ENCODE measurements at regions not wholly inside any gene's neighbourhood (a gene's known extent, or its start where the extent isn't known, plus 50 kb on each side); places are given as distances from the start of the nearest gene placed in this dataset.

GRCh38 chr2:18834341-18834740, 245.0 kb upstream of the NT5C1B start:
- H3K27ac ChIP-seq (ENCODE audit: low read depth in 1 of 2, low read length in 1 of 2) = no peak overlapping the region
- H3K27me3 ChIP-seq (ENCODE audit: control insufficient read depth in 2 of 2, insufficient read depth in 1 of 2, low read length in 1 of 2) = no peaks in the 10 kb centered on the region
- H3K36me3 ChIP-seq (ENCODE audit: control insufficient read depth in 2 of 2, insufficient read depth in 2 of 2, low read length in 1 of 2) = no peaks in the 10 kb centered on the region
- H3K4me1 ChIP-seq (ENCODE audit: control insufficient read depth in 2 of 2, insufficient read depth in 2 of 2, low read length in 2 of 2) = no peaks in the 10 kb centered on the region
- no peaks in the 10 kb centered on the region for H3K9me3 ChIP-seq (ENCODE audit: control insufficient read depth in 2 of 2, insufficient read depth in 1 of 2, low read length in 1 of 2)
- no peak overlapping the region for H3K4me3 ChIP-seq (ENCODE audit: low read length in 2 of 2)
- 88% methylated on average over 1 of the region's 1 CpG for WGBS
- no peak for DNase-seq (ENCODE audit: low read depth in 6 of 9, low spot score in 9 of 9)

GRCh38 chr2:18833941-18834340, 244.6 kb upstream of the NT5C1B start:
- WGBS = 95% methylated on average over 2 of the region's 2 CpGs

GRCh38 chr2:18831916-18832510, 242.6 kb upstream of the NT5C1B start:
- Histone ChIP-seq H3K4me1 (ENCODE audit: control insufficient read depth in 2 of 2, insufficient read depth in 2 of 2, low read length in 2 of 2) (no peaks in the 10 kb centered on the region), H3K4me3 (ENCODE audit: low read length in 2 of 2) (no peak overlapping the region), H3K9me3 (ENCODE audit: control insufficient read depth in 2 of 2, insufficient read depth in 1 of 2, low read length in 1 of 2) (no peaks in the 10 kb centered on the region), H3K36me3 (ENCODE audit: control insufficient read depth in 2 of 2, insufficient read depth in 2 of 2, low read length in 1 of 2) (no peaks in the 10 kb centered on the region), H3K27ac (ENCODE audit: low read depth in 1 of 2, low read length in 1 of 2) (no peak overlapping the region), H3K27me3 (ENCODE audit: control insufficient read depth in 2 of 2, insufficient read depth in 1 of 2, low read length in 1 of 2) (no peaks in the 10 kb centered on the region)
- no peak for DNase-seq (ENCODE audit: low read depth in 6 of 9, low spot score in 9 of 9)
- 88% methylated on average over 2 of the region's 2 CpGs for WGBS

More at GRCh38 chr2:18833941-18834340, 244.6 kb upstream of the NT5C1B start:
- Histone ChIP-seq H3K4me1 (ENCODE audit: control insufficient read depth in 2 of 2, insufficient read depth in 2 of 2, low read length in 2 of 2) (no peaks in the 10 kb centered on the region), H3K36me3 (ENCODE audit: control insufficient read depth in 2 of 2, insufficient read depth in 2 of 2, low read length in 1 of 2) (no peaks in the 10 kb centered on the region), H3K9me3 (ENCODE audit: control insufficient read depth in 2 of 2, insufficient read depth in 1 of 2, low read length in 1 of 2) (no peaks in the 10 kb centered on the region), H3K27ac (ENCODE audit: low read depth in 1 of 2, low read length in 1 of 2) (no peak overlapping the region), H3K4me3 (ENCODE audit: low read length in 2 of 2) (no peak overlapping the region), H3K27me3 (ENCODE audit: control insufficient read depth in 2 of 2, insufficient read depth in 1 of 2, low read length in 1 of 2) (no peaks in the 10 kb centered on the region)
- no peak for DNase-seq (ENCODE audit: low read depth in 6 of 9, low spot score in 9 of 9)

GRCh38 chr2:18830962-18831361, 241.6 kb upstream of the NT5C1B start:
- Histone ChIP-seq H3K27ac (ENCODE audit: low read depth in 1 of 2, low read length in 1 of 2) (no peak overlapping the region), H3K4me1 (ENCODE audit: control insufficient read depth in 2 of 2, insufficient read depth in 2 of 2, low read length in 2 of 2) (no peaks in the 10 kb centered on the region), H3K27me3 (ENCODE audit: control insufficient read depth in 2 of 2, insufficient read depth in 1 of 2, low read length in 1 of 2) (no peaks in the 10 kb centered on the region), H3K36me3 (ENCODE audit: control insufficient read depth in 2 of 2, insufficient read depth in 2 of 2, low read length in 1 of 2) (no peaks in the 10 kb centered on the region), H3K4me3 (ENCODE audit: low read length in 2 of 2) (no peak overlapping the region), H3K9me3 (ENCODE audit: control insufficient read depth in 2 of 2, insufficient read depth in 1 of 2, low read length in 1 of 2) (no peaks in the 10 kb centered on the region)
- WGBS = 92% methylated on average over 1 of the region's 1 CpG
- DNase-seq (ENCODE audit: low read depth in 6 of 9, low spot score in 9 of 9) = no peak

- H3K27me3 ChIP-seq (ENCODE audit: control insufficient read depth in 2 of 2, insufficient read depth in 1 of 2, low read length in 1 of 2) = no peaks in the 10 kb centered on the region
- WGBS = 90% methylated on average over 1 of the region's 1 CpG
- no peaks in the 10 kb centered on the region for H3K9me3 ChIP-seq (ENCODE audit: control insufficient read depth in 2 of 2, insufficient read depth in 1 of 2, low read length in 1 of 2)
- H3K4me3 ChIP-seq (ENCODE audit: low read length in 2 of 2) = no peak overlapping the region
- no peaks in the 10 kb centered on the region for H3K4me1 ChIP-seq (ENCODE audit: control insufficient read depth in 2 of 2, insufficient read depth in 2 of 2, low read length in 2 of 2)
- no peak overlapping the region for H3K27ac ChIP-seq (ENCODE audit: low read depth in 1 of 2, low read length in 1 of 2)
- DNase-seq (ENCODE audit: low read depth in 6 of 9, low spot score in 9 of 9) = no peak
- H3K36me3 ChIP-seq (ENCODE audit: control insufficient read depth in 2 of 2, insufficient read depth in 2 of 2, low read length in 1 of 2) = no peaks in the 10 kb centered on the region
These were observed 240.6 kb upstream of the NT5C1B start for GRCh38 chr2:18829976-18830375.

GRCh38 chr2:18829251-18829902, 240.0 kb upstream of the NT5C1B start:
- Histone ChIP-seq H3K4me3 (ENCODE audit: low read length in 2 of 2) (no peak overlapping the region), H3K27ac (ENCODE audit: low read depth in 1 of 2, low read length in 1 of 2) (no peak overlapping the region), H3K4me1 (ENCODE audit: control insufficient read depth in 2 of 2, insufficient read depth in 2 of 2, low read length in 2 of 2) (no peaks in the 10 kb centered on the region), H3K27me3 (ENCODE audit: control insufficient read depth in 2 of 2, insufficient read depth in 1 of 2, low read length in 1 of 2) (no peaks in the 10 kb centered on the region), H3K36me3 (ENCODE audit: control insufficient read depth in 2 of 2, insufficient read depth in 2 of 2, low read length in 1 of 2) (no peaks in the 10 kb centered on the region), H3K9me3 (ENCODE audit: control insufficient read depth in 2 of 2, insufficient read depth in 1 of 2, low read length in 1 of 2) (no peaks in the 10 kb centered on the region)
- no peak for DNase-seq (ENCODE audit: low read depth in 6 of 9, low spot score in 9 of 9)
- WGBS = 79% methylated on average over 4 of the region's 4 CpGs

GRCh38 chr2:18828296-18828695, 238.9 kb upstream of the NT5C1B start:
- no peaks in the 10 kb centered on the region for H3K9me3 ChIP-seq (ENCODE audit: control insufficient read depth in 2 of 2, insufficient read depth in 1 of 2, low read length in 1 of 2)
- no peaks in the 10 kb centered on the region for H3K27me3 ChIP-seq (ENCODE audit: control insufficient read depth in 2 of 2, insufficient read depth in 1 of 2, low read length in 1 of 2)
- DNase-seq (ENCODE audit: low read depth in 6 of 9, low spot score in 9 of 9) = no peak
- no peaks in the 10 kb centered on the region for H3K36me3 ChIP-seq (ENCODE audit: control insufficient read depth in 2 of 2, insufficient read depth in 2 of 2, low read length in 1 of 2)
- H3K4me3 ChIP-seq (ENCODE audit: low read length in 2 of 2) = no peak overlapping the region
- H3K27ac ChIP-seq (ENCODE audit: low read depth in 1 of 2, low read length in 1 of 2) = no peak overlapping the region
- WGBS = 92% methylated on average over 3 of the region's 3 CpGs
- no peaks in the 10 kb centered on the region for H3K4me1 ChIP-seq (ENCODE audit: control insufficient read depth in 2 of 2, insufficient read depth in 2 of 2, low read length in 2 of 2)

GRCh38 chr2:18825838-18826237, 236.5 kb upstream of the NT5C1B start:
- Histone ChIP-seq H3K27me3 (ENCODE audit: control insufficient read depth in 2 of 2, insufficient read depth in 1 of 2, low read length in 1 of 2) (no peaks in the 10 kb centered on the region), H3K27ac (ENCODE audit: low read depth in 1 of 2, low read length in 1 of 2) (no peak overlapping the region), H3K4me3 (ENCODE audit: low read length in 2 of 2) (no peak overlapping the region), H3K4me1 (ENCODE audit: control insufficient read depth in 2 of 2, insufficient read depth in 2 of 2, low read length in 2 of 2) (no peaks in the 10 kb centered on the region), H3K9me3 (ENCODE audit: control insufficient read depth in 2 of 2, insufficient read depth in 1 of 2, low read length in 1 of 2) (no peaks in the 10 kb centered on the region), H3K36me3 (ENCODE audit: control insufficient read depth in 2 of 2, insufficient read depth in 2 of 2, low read length in 1 of 2) (no peaks in the 10 kb centered on the region)
- DNase-seq (ENCODE audit: low read depth in 6 of 9, low spot score in 9 of 9) = no peak
- 73% methylated on average over 7 of the region's 7 CpGs for WGBS

GRCh38 chr2:18824915-18825314, 235.5 kb upstream of the NT5C1B start:
- 95% methylated on average over 2 of the region's 2 CpGs for WGBS
- no peaks in the 10 kb centered on the region for H3K9me3 ChIP-seq (ENCODE audit: control insufficient read depth in 2 of 2, insufficient read depth in 1 of 2, low read length in 1 of 2)
- no peaks in the 10 kb centered on the region for H3K27me3 ChIP-seq (ENCODE audit: control insufficient read depth in 2 of 2, insufficient read depth in 1 of 2, low read length in 1 of 2)
- DNase-seq (ENCODE audit: low read depth in 6 of 9, low spot score in 9 of 9) = no peak
- no peaks in the 10 kb centered on the region for H3K36me3 ChIP-seq (ENCODE audit: control insufficient read depth in 2 of 2, insufficient read depth in 2 of 2, low read length in 1 of 2)
- no peaks in the 10 kb centered on the region for H3K4me1 ChIP-seq (ENCODE audit: control insufficient read depth in 2 of 2, insufficient read depth in 2 of 2, low read length in 2 of 2)
- no peak overlapping the region for H3K4me3 ChIP-seq (ENCODE audit: low read length in 2 of 2)
- H3K27ac ChIP-seq (ENCODE audit: low read depth in 1 of 2, low read length in 1 of 2) = no peak overlapping the region
